Endodermal cell (in vitro differentiated cells): ENCODE measurements at regions not wholly inside any gene's neighbourhood (a gene's known extent, or its start where the extent isn't known, plus 50 kb on each side); places are given as distances from the start of the nearest gene placed in this dataset.
A peak's percentile ranks its signal among the peaks of the same experiment; 100 is the strongest.

ENCODE experiments used
- DNase-seq: peaks from one replicate; pipeline ENCODE4 v3.0.0-alpha.2; 2017
- H3K27ac ChIP-seq: 2 replicates; pipeline ENCODE4 v1.5.1; 2013; ENCODE audit warnings: mild to moderate bottlenecking, low read depth, low read length, moderate library complexity
- H3K27me3 ChIP-seq: 2 replicates; pipeline ENCODE4 v1.6.1; 2013; ENCODE audit warnings: mild to moderate bottlenecking, low read length, moderate library complexity; ENCODE audit not compliant: insufficient read depth, control insufficient read depth, poor library complexity, severe bottlenecking
- H3K36me3 ChIP-seq: 2 replicates; pipeline ENCODE4 v1.7.0; 2013; ENCODE audit warnings: mild to moderate bottlenecking, low read length, moderate library complexity; ENCODE audit not compliant: control insufficient read depth, insufficient read depth
- H3K4me1 ChIP-seq: one replicate; pipeline ENCODE4 v1.7.0; 2013; ENCODE audit warnings: low read length; ENCODE audit not compliant: control insufficient read depth, insufficient read depth
- H3K4me3 ChIP-seq: 2 replicates; pipeline ENCODE4 v1.5.1; 2013; ENCODE audit warnings: mild to moderate bottlenecking, low read length, moderate library complexity
- H3K9ac ChIP-seq: 2 replicates; pipeline ENCODE4 v1.6.1; 2013; ENCODE audit warnings: mild to moderate bottlenecking, low read length, moderate library complexity; ENCODE audit not compliant: poor library complexity, severe bottlenecking; ENCODE audit errors: extremely low read depth
- H3K9me3 ChIP-seq: 2 replicates; pipeline ENCODE4 v1.6.1; 2013; ENCODE audit warnings: mild to moderate bottlenecking, low read length, moderate library complexity; ENCODE audit not compliant: control insufficient read depth
- H3K27ac Mint-ChIP-seq: 2 replicates; pipeline ENCODE4 v1.8.0; 2020; ENCODE audit warnings: mixed read lengths
- H3K27me3 Mint-ChIP-seq: 2 replicates; pipeline ENCODE4 v1.8.0; 2021; ENCODE audit warnings: mild to moderate bottlenecking, mixed read lengths; ENCODE audit not compliant: insufficient read depth
- H3K36me3 Mint-ChIP-seq: 2 replicates; pipeline ENCODE4 v1.8.0; 2020; ENCODE audit warnings: low read depth, mixed read lengths
- H3K4me1 Mint-ChIP-seq: 2 replicates; pipeline ENCODE4 v1.8.0; 2020; ENCODE audit warnings: mixed read lengths
- H3K4me3 Mint-ChIP-seq: 2 replicates; pipeline ENCODE4 v1.8.0; 2020; ENCODE audit warnings: mild to moderate bottlenecking, moderate library complexity, mixed read lengths
- H3K9me3 Mint-ChIP-seq: 2 replicates; pipeline ENCODE4 v1.8.0; 2020; ENCODE audit warnings: mild to moderate bottlenecking, mixed read lengths
- CTCF ChIP-seq: fragments of 200-600 bp; sonication (generic); conservative IDR thresholded peaks from 2 replicates; pipeline ENCODE4 v1.5.0; 2021; ENCODE audit warnings: antibody characterized with exemption, mild to moderate bottlenecking
- WGBS, 2 experiments: methylation state at CpG; one replicate each; pipeline versions ENCODE4 v1.1.5 to v1.1.7; 2013; ENCODE audit warnings: missing lambda C conversion rate in 2 of 2, mixed read lengths in 1 of 2; ENCODE audit not compliant: insufficient coverage in 1 of 2, insufficient read length in 1 of 2; 5-methylcytosine and 5-hydroxymethylcytosine counted together

DNA sequence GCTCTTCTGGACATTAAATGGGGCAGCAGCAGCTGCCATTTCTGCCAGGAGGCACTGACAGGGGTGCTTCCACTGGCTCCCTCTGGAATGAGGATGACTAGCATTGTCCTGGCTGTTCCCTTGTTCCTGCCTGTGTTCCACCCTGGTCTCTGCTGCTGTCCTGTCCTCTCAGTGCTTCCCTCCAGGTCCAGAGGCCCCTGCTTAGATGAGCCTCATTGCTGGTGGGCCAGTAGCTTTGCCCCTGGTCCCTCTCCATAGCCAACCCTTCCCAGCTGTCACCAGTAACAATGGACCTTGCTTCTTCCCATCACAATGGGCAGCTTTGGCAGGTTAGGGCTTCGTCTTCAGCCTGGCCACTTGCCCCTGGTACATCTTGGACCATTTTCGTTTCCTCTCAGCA, 561.1 kb downstream of the TCERG1L start:
- WGBS, 2 experiments = 81 to 90% methylated on average over 2 of the region's 2 CpGs
- Histone ChIP-seq H3K4me3 (no peak overlapping the region), H3K4me1 (no peaks in the 10 kb centered on the region), H3K36me3 (no peaks in the 10 kb centered on the region), H3K27me3 (no peaks in the 10 kb centered on the region), H3K27ac (no peak overlapping the region), H3K9ac (no peak overlapping the region), H3K9me3 (peaks cover under 1% of the 10 kb centered on the region)
- Mint-ChIP-seq H3K27ac (no peak overlapping the region), H3K27me3 (peaks cover 6% of the 10 kb centered on the region), H3K36me3 (no peaks in the 10 kb centered on the region), H3K9me3 (peaks cover 6% of the 10 kb centered on the region), H3K4me1 (peaks cover 15% of the 10 kb centered on the region), H3K4me3 (no peak overlapping the region)
- no peak for DNase-seq
- no peak for TF ChIP-seq CTCF

DNA sequence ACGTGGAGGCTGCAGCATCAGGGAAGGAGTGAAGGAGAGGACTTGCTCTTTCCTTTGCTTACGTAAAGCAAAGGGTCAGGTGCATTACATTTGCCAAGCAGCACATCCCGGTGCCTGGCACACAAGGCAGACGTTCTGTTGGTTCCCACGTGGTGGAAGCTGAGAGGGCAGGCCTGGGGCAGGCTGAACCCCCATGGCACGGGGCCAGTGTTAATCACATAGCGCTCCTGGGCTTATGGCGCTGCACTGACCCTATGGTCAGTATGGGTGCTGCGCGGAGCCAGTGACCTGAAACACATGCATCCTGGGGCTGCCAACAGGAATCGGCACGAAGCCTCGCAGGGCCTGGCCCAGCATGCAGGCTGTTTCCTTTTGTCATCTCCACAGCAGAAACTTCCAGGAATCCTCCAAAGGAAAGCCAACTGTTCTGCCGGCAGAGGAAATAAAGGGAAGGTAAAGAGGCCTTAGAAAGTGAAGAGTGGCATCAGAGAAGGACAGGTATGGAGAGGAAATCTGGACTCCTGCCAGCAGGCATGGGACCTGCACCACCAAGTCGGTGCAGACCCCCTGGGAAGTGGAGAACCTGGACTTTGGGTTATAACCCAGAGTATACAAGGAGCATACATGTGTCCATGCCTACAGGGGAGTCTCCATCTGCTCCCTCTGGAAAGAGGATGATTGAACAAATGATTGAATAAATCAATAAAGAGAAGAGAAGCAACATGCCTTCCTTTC, 560.2 kb downstream of the TCERG1L start:
- peaks cover 7% of the 10 kb centered on the region for H3K9me3 Mint-ChIP-seq
- WGBS, 2 experiments = 90 to 94% methylated on average over 15 of the region's 15 CpGs
- H3K27ac Mint-ChIP-seq = no peak overlapping the region
- peak; percentile 35 for DNase-seq
- H3K4me3 Mint-ChIP-seq = no peak overlapping the region
- H3K9me3 ChIP-seq = peaks cover 4% of the 10 kb centered on the region
- H3K4me1 ChIP-seq = no peaks in the 10 kb centered on the region
- no peak overlapping the region for H3K9ac ChIP-seq
- H3K36me3 ChIP-seq = no peaks in the 10 kb centered on the region
- no peak overlapping the region for H3K4me3 ChIP-seq
- H3K27me3 Mint-ChIP-seq = peaks cover 6% of the 10 kb centered on the region
- H3K27me3 ChIP-seq = no peaks in the 10 kb centered on the region
- H3K27ac ChIP-seq = no peak overlapping the region
- peaks cover 7% of the 10 kb centered on the region for H3K4me1 Mint-ChIP-seq
- H3K36me3 Mint-ChIP-seq = no peaks in the 10 kb centered on the region
- no peak for TF ChIP-seq CTCF

DNA sequence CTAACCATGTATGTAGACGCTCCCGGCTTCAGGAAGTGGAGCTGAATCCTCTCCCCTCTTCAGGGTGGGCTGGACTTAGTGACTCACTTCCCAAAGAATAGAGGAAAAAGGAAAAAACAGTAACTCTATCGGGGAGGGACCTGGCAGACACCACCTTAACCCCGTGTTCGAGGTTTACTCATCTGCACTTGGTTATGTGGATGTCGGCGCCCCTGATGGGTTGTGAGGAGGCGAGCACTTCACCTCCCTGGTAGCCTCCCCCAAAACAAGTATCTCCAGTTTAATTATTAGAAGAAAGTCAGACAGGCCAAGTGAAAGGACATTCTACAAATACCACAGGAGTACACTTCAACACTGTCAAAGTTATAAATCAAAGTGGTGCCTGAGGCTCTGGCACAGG, 559.7 kb downstream of the TCERG1L start:
- Histone ChIP-seq H3K27ac (no peak overlapping the region), H3K9me3 (peaks cover 4% of the 10 kb centered on the region), H3K36me3 (no peaks in the 10 kb centered on the region), H3K4me3 (no peak overlapping the region), H3K4me1 (no peaks in the 10 kb centered on the region), H3K9ac (no peak overlapping the region), H3K27me3 (no peaks in the 10 kb centered on the region)
- WGBS, 2 experiments = 79 to 93% methylated on average over 5 to 8 of the region's 8 CpGs
- peaks cover 7% of the 10 kb centered on the region for H3K4me1 Mint-ChIP-seq
- H3K4me3 Mint-ChIP-seq = no peak overlapping the region
- H3K27me3 Mint-ChIP-seq = peaks cover 6% of the 10 kb centered on the region
- no peak for DNase-seq
- H3K36me3 Mint-ChIP-seq = no peaks in the 10 kb centered on the region
- H3K27ac Mint-ChIP-seq = no peak overlapping the region
- peaks cover 7% of the 10 kb centered on the region for H3K9me3 Mint-ChIP-seq
- no peak for TF ChIP-seq CTCF
